HFF-Myc (cell line): ENCODE measurements at regions not wholly inside any gene's neighbourhood (a gene's known extent, or its start where the extent isn't known, plus 50 kb on each side); places are given as distances from the start of the nearest gene placed in this dataset.

ENCODE experiments used
- DNase-seq: peaks from one replicate; pipeline ENCODE4 v3.0.0-alpha.2; 2011; ENCODE audit warnings: low read depth; ENCODE audit errors: extremely low read depth
- H3K4me3 ChIP-seq: replicated peaks from 2 replicates; pipeline ENCODE4 v1.5.1; 2011; ENCODE audit warnings: low read depth, mild to moderate bottlenecking, control low read depth, low read length
- TF ChIP-seq, protein P1 (sequence below): IDR thresholded peaks from 2 replicates; pipeline ENCODE4 v1.5.1; 2012; ENCODE audit warnings: mild to moderate bottlenecking, low read depth, low read length, control low read depth; ENCODE audit errors: missing control alignments

DNA sequence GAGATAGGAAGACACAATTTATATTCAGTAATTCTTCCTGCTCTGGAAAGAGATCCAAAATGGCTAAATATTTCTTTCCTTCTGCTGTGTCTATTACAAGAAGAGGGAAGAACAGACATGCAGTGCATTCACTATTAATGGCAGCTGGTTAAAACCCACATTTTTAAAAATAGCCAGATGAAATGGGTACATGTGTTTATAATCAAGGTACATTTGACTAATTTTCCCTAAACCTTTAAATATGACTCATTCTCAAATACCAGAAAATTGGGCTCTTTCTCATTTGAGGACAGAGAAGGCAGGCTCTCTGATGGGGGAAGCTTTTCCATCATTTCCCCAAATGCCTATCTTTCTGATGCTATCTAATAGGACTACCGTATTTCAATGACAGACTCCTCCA is 215.7 kb upstream of the HABP2 start:
- DNase-seq: peak; percentile 52
- no peak overlapping the region for H3K4me3 ChIP-seq
- TF ChIP-seq, protein P1, sequence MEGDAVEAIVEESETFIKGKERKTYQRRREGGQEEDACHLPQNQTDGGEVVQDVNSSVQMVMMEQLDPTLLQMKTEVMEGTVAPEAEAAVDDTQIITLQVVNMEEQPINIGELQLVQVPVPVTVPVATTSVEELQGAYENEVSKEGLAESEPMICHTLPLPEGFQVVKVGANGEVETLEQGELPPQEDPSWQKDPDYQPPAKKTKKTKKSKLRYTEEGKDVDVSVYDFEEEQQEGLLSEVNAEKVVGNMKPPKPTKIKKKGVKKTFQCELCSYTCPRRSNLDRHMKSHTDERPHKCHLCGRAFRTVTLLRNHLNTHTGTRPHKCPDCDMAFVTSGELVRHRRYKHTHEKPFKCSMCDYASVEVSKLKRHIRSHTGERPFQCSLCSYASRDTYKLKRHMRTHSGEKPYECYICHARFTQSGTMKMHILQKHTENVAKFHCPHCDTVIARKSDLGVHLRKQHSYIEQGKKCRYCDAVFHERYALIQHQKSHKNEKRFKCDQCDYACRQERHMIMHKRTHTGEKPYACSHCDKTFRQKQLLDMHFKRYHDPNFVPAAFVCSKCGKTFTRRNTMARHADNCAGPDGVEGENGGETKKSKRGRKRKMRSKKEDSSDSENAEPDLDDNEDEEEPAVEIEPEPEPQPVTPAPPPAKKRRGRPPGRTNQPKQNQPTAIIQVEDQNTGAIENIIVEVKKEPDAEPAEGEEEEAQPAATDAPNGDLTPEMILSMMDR: no peak

DNA sequence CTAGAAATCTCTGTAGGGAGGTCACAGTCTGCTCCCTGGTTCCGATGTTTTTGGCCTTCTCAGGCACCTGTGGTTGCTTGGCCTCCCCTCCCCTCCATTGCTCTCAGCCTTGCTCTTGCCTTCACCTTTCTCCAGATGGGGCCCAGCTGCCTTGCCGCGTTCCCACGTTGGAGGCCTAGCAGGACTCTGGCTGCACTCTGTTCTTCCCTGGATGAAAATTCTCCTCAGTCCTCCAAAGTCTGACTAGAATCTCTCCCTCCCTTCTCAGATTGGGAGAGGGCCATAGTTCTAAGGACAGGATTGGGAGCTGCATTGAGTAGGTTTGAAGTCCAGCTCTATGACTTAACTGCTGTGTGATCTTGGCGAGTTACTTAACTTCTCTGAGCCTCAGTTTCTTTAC is 213.7 kb upstream of the HABP2 start:
- TF ChIP-seq, protein P1: no peak
- no peak overlapping the region for H3K4me3 ChIP-seq
- DNase-seq: no peak

DNA sequence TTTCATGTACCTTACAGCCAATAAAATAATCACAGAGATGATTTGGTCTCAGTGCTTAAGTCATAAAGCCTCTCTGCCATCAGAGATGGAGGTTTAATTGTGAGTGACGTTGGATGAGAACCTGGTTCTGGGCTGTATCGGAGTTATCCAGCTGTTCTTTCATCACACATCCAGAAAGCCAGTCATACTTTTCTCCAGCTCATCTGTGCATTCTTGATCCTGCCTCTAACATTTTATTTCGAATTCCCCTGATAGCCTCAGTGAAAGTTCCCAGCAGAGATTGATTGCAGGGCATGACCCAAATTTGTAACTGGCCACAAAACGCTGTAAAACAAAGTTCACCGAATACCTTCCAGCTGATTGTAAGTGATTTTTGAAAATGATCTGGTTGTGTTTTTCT is 212.6 kb upstream of the HABP2 start:
- H3K4me3 ChIP-seq: no peak overlapping the region
- TF ChIP-seq, protein P1: no peak
- DNase-seq: no peak

DNA sequence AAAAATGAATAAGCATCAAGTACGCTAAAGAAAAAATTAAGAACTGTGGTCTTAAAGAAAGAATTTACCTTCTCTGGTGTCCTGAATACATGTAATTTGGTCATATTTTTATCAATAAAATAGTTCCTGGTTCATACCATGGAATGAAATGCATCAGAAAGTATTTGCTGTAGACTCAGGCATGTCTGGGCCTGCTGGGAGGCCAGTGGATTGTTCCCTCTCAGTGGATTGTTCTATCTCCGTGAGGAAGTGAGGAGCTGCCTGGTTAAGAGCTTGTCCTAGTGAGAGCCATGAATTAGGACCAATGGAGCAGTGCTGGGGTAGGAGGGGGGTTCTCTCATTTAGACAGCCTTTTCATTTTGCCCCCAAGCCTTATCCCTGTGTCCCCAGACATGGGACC is 211.7 kb upstream of the HABP2 start:
- no peak for DNase-seq
- H3K4me3 ChIP-seq: no peak overlapping the region
- TF ChIP-seq, protein P1: no peak

DNA sequence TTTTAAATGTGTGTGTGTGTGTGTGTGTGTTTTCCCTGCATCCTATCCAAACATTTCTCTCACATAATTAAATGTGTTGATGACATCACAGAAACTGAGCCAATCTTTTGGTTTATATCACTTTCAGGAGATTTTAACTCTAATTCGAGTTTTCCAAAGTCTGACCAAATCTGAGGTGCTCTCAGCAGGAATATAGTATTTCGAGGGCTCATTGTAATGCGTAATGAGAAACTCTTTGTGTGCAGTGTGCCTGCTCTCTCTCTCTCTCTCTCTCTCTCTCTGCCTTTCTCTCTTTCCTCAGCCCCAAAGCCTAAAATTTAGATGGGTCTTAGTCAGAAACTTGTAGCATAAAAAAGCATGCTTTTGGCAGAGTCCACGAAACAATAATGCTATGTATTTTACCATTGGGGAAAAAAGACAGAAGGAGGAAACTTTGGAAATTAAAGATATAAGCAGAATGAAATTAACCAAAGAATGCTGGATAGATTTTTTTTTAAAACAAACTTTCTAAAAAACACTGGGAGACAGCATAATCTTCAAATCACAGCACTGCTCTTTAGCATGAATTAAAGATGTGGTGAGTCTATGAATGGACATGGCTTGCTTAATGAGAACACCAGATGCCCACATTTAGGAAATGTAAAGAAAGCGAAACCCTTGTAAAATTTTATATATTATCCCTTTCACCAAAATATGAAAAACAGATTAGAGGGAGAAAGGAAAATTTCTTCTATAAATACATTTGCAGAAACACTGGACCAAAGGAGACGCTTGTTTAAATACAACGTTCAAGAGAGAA is 206.8 kb upstream of the HABP2 start:
- TF ChIP-seq, protein P1: no peak
- no peak overlapping the region for H3K4me3 ChIP-seq
- no peak for DNase-seq

DNA sequence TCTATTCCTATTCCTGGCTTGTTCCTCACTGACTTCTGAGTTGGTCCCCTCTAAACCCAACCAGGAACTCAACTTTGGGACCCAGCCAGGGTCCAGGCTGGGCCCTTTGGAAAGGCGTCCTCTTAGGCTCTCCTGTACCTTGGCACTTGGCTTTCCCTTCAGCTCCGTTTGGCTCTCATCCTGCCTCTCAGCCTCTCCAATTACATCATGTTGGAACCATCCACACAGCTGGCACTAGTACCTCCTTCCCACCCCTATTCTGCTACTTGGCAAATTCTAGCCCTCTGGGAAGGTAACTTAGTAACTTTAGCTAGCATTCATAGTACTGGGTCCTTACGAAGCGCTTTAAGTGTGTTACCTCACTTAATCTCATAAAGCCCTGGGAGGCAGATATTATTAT is 205.3 kb upstream of the HABP2 start:
- no peak overlapping the region for H3K4me3 ChIP-seq
- TF ChIP-seq, protein P1: no peak
- DNase-seq: no peak

DNA sequence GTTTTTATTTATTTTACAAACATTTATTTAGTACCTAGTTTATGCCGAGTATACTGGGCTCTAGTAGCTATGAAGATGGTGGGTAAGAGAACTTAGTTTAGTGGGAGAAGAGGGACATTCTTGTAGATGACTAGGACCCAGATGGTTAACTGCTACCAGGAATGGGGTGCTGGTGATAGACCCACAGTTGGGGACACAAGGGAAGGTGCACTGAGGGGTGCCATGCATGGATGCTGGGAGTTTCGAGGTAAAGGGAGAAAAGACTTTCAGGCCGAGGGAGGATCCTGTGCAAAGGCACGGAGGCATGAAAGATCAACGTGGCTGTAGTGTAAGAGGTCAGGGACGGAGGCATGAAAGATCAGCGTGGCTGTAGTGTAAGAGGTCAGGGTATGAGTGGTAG is 204.2 kb upstream of the HABP2 start:
- TF ChIP-seq, protein P1: no peak
- H3K4me3 ChIP-seq: no peak overlapping the region
- DNase-seq: no peak
